ENCODE measurements at regions not wholly inside any gene's neighbourhood (a gene's known extent, or its start where the extent isn't known, plus 50 kb on each side); places are given as distances from the start of the nearest gene placed in this dataset.

DNA sequence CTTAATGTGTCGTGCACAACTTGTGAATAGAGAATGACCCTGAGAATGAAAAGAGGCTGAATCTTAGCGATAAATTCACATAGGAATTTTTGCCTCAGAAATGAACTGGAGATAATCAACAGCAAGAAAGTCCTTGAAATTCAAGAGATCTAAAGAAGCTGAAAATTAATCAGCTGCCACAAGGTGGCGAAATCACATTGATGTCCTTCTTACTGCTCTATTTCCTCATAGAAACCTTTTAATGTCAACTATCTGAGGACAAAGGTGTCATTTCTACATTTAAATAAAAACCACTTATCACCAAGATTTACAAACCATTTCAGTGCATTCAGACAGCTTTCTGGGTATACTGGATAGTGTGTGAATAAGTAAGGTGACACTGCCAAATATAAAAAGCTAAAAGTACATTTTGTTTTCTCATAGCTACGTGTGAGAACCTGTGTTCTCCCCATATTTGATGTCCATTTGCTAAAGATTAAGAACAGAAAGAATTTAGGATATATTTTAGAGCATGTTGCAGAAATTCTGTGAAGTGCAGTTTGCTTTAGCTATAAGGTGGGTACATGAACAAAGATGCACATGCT, 485.3 kb upstream of the PTBP2 start:
- in situ Hi-C loops (cut with MboI; ENCODE audit: low sequenced_read_pairs): no loop called here

DNA sequence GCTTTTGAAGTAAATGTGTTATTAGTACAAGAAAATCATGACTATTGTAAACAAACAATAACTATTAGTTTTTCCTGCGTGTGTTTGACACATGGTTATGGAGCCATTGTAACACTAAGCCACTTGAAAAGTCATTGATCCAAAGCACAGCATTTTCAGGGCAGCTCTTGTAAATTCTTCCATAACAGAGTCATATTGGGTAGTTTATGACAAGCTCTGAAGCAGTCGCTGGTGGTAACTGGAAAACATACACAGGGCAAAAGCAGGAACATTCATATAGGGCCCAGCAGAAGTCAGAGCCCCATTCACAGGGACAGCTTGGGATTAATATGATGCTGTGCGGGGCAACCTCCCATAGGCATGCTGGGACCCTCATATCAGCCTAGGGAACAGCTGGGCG, 483.2 kb upstream of the PTBP2 start:
- in situ Hi-C loops (cut with MboI; ENCODE audit: low sequenced_read_pairs): no loop called here

DNA sequence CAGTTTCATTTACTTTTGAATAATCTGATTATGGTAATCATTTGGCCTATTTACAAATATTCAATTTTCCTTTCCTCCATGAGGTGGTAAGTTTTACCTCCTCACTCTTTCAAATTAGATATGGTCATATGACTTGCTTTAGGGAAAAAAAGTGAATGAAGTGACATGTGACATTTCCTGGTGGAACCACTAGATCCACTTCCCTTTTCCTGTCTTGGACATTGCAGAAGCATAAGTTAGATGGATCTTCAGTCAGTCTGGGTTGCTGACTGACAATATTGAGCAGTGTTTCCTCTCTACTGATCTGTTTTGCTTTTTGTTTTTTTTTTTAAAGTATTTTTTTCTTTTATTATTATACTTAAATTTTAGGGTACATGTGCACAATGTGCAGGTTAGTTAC, 481.1 kb upstream of the PTBP2 start:
- in situ Hi-C loops (cut with MboI; ENCODE audit: low sequenced_read_pairs): no loop called here

DNA sequence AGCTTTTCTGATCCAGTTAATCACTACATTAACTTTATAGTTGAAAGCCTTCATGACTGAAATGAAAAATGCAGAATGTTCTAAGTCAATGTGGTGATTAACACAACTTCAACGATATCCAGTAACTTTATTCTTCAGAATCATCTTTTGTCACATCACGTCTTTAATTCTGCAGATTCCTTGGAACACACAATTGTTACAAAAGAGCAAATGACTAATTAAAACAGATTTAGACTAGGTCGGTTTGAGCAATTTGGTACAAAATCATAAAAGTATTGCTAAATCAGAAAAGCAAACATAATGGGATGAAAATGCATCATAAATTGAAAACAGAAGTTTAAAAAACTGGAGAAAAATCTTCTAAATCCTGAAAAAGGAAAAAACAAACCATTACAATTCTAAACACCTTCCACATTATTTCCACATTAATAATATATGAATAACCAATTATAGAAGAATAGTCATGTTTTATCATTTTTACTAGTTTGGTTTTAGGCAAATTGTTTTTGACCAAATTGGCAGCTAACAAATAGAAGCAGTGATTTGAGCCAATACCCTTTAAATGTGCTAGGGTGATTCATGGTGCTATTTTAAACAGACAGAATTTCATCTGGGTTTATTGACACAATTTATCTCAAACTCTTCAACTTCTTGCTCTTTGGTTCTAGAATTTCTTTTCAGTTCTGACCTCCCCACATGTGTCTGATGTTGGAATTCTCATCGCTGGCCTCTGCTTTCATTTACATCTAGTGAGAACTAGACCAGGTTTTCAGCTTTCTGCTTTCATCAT, 468.1 kb upstream of the PTBP2 start:
- in situ Hi-C loops (cut with MboI; ENCODE audit: low sequenced_read_pairs): loop anchor here (25.0 kb wide), 1 partner anchor 584 kb away; no protein-coding TSS in a partner anchor

DNA sequence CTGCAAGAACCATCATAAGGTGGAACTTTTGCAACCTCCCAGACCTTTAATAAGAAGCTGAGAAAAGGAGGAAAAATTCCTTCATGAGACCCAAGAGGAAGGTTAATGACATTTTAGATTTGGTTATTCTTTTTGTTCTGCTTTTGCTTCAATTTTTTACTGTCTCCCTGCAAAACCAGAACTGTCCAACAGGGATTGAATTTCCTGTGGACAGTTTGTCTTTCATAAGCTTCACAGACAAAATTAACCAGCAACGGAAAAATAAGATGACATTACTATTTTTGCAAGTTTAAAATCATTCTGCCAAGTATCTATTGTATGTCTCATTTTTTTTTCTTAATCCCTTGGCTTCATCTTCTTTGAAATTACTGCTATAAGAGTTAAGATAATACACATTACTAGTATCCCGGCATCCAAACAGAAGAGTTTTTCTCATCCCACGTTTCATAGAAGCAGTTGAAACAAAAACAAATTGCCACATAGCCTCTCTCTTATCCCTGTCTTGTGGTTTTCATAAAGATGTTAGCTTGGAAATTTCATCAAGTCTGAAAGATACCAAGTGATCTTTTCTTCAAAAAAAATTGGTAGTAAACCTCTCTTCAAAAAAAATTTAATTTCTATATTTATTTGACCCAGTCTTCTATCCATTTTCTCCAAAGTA, 465.3 kb upstream of the PTBP2 start:
- in situ Hi-C loops (cut with MboI; ENCODE audit: low sequenced_read_pairs): loop anchor here (25.0 kb wide), 1 partner anchor 581 kb away; no protein-coding TSS in a partner anchor

DNA sequence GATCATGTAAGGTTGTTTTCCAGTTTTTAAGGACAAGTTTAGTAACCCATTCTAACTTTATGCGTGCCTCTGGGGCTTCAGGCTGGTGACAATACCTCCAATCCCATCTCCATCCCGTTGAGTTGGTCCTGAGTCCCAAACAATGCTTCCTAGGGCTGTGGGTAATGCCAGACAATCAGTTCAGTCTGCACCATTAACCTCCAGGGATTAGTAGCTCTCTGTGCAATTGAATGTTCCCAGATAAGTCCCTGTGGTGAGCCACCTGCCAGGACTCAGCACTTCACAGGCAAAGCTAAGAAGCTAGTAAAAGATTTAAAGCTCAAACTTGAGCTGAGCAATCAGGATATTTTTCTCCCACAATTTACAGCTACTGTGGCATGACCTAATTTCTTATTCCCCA, 462.2 kb upstream of the PTBP2 start:
- in situ Hi-C loops (cut with MboI; ENCODE audit: low sequenced_read_pairs): loop anchor here (25.0 kb wide), 1 partner anchor 578 kb away; no protein-coding TSS in a partner anchor

DNA sequence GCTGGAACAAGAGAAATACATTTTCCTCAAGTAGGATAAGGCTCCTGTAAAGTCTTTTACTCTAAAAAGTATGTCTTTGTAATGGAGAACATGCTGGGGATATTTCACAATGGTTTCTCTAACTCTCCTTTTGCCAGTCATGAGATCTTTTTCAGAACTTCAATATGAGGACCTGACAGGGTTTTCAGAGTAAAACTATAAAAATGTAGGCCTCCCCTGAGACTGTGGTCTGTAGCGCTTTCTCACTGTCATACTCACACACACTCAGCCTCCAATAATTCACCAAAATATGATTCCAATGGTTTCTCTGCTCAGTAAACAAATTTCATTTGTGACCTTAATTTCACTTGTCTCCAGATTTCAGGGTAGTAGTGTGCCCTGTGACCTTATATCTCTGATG, 440.1 kb upstream of the PTBP2 start:
- in situ Hi-C loops (cut with MboI; ENCODE audit: low sequenced_read_pairs): no loop called here

DNA sequence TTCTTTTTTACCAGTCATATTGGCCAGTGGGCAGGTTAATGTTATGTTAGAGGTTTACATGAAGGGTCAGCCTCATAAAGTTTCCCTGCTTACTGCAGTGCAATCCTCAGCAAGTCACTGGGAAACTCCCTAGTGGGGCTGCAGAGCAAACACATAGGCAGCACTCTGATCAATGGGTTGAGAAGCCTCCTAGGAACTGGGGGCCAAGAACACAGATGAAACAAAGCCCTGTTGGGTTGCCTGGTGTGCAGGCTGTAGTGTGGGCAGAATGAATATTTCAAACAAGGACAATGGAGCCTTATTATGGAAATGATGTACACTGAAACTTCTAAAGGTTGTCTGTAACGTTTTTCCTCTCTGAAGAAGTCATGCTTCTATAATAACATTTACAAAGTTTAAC, 431.6 kb upstream of the PTBP2 start:
- in situ Hi-C loops (cut with MboI; ENCODE audit: low sequenced_read_pairs): no loop called here

DNA sequence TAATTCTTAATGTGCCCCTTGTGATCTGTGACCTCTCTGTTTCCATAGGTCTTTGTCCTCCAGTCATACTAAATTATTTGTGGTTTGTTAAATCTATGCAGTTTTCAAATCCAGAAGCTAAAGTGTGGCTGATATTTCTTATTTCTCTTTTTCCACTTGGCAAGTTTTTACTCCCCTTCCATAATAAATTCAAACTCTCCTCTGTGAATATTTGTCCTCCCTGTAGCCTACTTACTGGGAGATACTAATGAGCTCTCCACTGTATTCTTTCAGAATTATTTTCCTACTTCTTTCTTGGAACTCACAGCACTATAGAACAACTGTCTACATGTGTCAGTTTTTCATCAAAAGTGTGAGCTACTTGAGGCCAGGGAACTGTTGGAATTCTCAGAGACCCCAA, 430.8 kb upstream of the PTBP2 start:
- in situ Hi-C loops (cut with MboI; ENCODE audit: low sequenced_read_pairs): no loop called here

DNA sequence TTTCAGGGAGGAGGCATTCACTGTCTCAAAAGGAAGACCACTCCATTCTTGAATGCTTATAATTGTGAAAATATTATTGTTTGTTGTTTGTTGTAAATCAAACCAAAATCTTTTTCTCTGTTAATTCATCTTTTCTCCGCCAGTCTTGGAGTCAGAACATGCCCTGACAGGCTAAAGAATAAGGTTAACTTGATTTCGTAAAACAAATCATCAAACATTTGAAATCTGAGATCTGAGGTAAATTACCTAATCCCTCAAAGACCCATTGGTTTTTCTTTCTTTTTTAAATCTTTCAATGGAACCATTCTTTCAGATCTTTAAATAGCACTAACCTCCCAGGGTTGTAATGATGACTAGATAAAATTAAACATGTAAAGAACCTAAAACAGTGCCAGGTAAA, 430.1 kb upstream of the PTBP2 start:
- in situ Hi-C loops (cut with MboI; ENCODE audit: low sequenced_read_pairs): no loop called here

DNA sequence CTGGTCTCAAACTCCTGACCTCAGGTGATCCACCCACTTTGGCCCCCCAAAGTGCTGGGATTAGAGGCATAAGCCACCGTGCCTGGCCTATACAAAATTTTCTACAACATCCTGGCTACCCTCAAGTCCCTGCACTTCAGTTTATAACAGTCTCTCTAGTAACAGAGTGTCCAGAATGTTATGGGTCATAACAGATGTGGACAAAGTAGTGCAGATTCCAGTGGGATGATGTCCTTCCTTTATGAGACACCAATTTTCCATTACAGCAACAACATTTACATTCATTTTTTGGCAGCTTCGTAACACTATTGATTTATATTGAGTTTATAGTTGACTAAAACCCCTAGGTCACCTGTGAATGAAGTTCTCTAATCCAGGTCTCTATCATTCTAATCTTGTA, 429.4 kb upstream of the PTBP2 start:
- in situ Hi-C loops (cut with MboI; ENCODE audit: low sequenced_read_pairs): no loop called here

DNA sequence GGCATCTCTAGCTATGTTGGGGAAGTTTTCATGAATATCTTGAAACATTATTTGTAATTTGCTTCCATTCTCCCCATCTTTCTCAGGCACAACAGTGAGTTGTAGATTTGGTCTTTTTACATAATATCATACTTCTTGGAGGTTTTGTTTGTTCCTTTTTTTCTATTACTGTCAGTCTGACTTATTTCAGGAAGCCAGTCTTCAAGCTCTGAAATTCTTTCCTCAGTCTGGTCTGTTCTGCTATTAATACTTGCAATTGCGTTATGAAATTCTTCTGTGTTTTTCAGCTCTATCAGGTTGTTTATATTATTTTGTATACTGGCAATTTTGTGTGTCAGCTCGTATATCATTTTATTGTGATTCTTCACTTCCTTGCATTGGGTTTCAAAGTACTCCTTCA, 424.6 kb upstream of the PTBP2 start:
- in situ Hi-C loops (cut with MboI; ENCODE audit: low sequenced_read_pairs): no loop called here

DNA sequence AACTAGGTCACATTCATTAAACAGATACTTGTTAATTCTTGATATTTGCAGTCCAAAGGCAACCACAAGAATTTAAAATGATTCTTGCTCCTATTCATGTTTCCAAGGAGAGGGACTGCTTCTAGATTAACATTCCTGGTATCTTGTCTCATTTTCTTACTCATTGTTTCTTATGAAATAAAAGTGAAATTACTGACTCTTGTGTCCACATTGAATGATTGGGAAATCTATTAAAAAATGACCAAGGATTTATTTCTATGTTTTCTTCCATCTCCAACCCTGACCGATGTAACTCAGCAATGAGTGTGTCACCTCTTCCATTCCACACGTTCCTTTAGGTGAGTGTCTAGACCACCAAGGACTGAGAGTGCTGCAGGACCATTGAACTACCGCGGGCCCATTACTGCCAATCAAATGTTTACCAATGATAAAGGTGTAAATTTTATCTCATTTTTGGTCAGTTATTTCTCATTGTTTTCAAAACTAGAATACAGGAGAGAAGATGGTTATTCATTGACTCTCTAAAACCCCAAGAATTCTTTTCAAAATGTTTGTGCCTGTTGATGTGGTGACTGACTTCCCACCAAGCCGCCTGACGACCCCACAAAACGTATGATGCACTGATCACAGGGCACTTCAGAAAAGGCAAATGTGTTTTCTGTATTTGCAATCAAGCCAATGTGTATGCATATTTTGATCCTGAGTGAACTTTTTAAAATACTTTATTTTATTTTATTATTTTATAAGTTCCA, 414.6 kb upstream of the PTBP2 start:
- in situ Hi-C loops (cut with MboI; ENCODE audit: low sequenced_read_pairs): no loop called here

DNA sequence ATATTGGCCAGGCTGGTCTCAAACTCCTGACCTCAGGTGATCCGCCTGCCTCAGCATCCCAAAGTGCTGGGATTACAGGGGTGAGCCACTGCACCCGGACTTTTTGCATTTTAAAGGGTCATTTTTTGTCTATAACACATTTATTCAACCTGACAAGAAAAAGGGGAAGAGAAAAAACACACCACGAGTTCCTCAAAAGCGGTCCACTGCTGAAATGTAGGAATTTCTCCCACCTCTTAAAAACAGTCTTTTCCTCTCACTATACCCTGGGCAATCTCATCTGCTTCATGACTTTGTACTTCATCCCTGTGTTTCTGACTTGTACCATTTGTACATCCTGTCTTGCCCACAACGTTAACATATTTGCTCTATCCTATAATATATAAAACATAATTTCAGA, 413.3 kb upstream of the PTBP2 start:
- in situ Hi-C loops (cut with MboI; ENCODE audit: low sequenced_read_pairs): no loop called here

DNA sequence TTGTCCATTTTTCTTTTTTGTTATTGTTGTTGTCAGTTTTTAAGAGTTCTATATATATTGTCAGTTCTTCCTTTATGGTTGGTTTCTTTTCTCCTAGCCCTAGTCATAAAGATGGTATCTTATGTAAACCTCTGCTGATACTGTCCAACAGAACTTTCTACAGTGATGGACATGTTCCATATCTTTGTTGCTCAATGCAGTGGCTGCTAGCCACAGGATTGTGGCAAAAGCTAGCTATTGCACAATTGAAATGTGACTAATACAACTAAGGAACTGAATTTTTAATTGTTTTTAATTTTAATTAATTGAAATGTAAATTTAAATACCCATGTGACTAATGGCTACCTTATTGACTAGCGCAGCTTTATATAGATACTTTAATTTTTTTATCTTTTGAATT, 411.8 kb upstream of the PTBP2 start:
- in situ Hi-C loops (cut with MboI; ENCODE audit: low sequenced_read_pairs): no loop called here

DNA sequence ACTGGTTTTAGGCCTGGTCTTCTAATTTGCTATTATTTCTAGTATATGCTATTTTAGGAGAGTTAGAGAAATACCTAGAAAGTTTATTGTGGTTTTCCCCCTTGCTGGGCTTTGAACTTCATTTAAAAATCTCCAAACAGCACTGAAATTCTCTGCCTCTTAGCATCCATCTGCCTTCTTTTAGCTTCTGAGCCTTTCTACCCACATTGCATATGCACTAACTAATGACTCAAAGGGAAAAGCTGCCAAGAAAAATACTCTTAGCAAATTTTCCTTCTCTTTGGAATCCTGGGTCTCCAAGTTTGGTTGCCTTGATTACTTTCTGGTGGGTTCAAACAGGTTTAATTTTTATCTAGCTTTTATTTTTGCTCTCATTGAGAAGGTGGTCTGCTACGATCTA, 408.4 kb upstream of the PTBP2 start:
- in situ Hi-C loops (cut with MboI; ENCODE audit: low sequenced_read_pairs): no loop called here

DNA sequence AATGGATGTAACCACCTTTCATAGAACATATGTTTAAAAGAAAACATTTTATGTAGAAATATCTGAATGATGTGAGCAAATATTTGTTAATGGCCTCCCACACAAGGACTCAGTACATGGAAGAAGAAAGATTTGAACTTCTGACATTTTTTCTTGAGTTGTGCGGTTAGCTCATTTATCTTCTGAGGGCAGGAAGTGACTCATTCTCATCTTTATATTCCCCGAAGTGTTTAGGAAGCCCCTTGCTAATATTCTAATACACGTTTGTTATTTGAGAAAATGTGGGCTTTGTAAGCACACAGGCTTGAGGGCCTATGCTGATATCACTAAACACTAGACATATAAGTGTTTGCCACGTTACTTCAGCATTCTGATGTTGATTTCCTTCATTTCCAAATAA, 392.5 kb upstream of the PTBP2 start:
- in situ Hi-C loops (cut with MboI; ENCODE audit: low sequenced_read_pairs): no loop called here

DNA sequence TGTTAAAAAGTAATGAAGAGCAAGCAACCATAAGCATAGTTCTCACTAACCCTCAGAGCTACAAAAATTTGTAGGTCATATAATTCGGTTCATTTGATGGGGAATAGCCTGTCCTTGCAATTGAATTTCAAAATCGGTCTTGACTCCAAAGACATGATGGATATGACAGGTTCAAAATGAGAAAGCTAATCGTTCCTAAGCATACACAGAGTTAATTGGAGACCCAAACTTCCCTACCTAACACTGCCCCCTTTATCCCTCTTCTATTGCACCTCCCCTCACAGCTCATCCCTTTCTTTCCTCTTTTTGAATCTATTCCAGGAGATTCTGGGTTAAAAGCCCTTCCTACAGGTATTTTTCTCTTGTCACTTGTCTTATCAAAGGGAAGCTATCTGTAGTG, 390.0 kb upstream of the PTBP2 start:
- in situ Hi-C loops (cut with MboI; ENCODE audit: low sequenced_read_pairs): no loop called here

DNA sequence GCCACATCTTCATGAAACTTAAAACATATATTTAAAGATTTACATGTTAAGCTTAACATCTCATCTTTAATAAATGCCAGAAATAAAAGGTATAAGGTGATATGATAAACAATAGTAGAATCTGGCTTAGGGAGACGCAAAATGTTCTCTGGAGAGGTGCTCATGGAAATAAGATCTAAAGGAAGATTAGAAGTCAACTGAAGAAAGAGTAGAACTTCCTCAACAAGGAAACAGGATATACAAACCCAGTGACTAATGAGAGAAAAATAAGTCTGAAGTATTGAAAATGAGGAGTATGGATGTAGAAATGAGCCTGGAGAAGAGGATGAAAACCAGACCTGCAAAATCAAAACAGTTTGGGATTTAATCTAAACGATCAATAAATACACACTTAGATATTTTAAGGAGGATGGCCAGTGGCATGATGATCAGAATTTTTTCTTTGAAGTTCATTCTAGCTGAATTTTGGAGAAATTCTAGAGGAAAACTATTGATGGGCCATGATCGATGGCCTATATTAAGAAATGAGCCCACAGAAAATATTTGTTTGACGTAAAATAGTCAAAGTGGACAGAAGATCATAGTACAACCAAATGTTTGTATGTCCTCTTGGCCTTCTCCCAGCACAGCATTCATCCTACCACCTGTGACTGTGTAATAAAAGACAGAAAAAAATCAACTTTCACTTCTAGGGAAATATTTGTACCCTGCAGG, 387.9 kb upstream of the PTBP2 start:
- in situ Hi-C loops (cut with MboI; ENCODE audit: low sequenced_read_pairs): no loop called here

DNA sequence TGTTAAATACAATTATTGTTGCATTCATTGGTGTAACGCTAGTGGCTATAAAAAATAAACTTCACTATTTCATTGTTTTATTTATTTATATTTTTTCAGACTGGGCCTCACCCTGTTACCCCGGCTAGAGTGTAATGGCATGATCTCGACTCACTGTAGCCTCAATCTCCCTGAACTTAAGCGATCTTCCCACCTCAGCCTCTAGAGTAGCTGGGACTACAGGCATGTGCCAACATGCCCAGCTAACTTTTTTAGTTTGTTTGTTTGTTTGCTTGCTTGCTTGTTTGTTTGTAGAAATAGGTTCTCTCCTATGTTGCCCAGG, 387.4 kb upstream of the PTBP2 start:
- in situ Hi-C loops (cut with MboI; ENCODE audit: low sequenced_read_pairs): no loop called here

DNA sequence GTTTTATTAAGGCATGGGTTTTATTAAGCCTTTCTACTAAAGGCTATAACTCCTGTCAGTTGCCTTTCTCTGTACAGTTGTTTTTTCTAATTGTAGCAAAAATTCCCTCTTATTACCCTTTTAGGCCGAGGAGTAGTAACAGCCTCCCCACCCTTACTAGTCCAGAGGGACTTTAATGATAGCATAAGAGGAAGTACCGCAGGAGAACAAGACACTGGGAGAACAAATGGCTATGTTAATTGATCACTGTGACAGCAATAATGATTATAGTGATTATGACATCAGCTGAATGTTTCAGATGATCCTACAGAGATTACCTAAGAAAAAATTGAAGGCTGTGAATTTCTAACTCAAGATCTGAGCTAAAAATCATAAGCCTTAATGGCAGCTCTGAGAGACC, 383.0 kb upstream of the PTBP2 start:
- in situ Hi-C loops (cut with MboI; ENCODE audit: low sequenced_read_pairs): no loop called here
